Spleen (tissue), 7 donors: ENCODE measurements at regions not wholly inside any gene's neighbourhood (a gene's known extent, or its start where the extent isn't known, plus 50 kb on each side); places are given as distances from the start of the nearest gene placed in this dataset.

Experiments
- POLR2A ChIP-seq, 3 donors: fragments of 450-650 bp; IDR thresholded peaks; one replicate each; pipeline ENCODE4 v1.5.1; 2017; ENCODE audit warnings: antibody characterized with exemption in 3 of 3, mild to moderate bottlenecking in 1 of 3
- TF ChIP-seq, protein P1 (sequence below), 11 experiments: fragments of 200-600 bp in 7 of 11; fragments of 450-650 bp in 4 of 11; sonication (generic) in 4 of 11; IDR thresholded peaks in 8 of 11; conservative IDR thresholded peaks in 3 of 11; 1 replicate in 7 of 11; 2 replicates in 4 of 11; pipeline versions ENCODE4 v1.4.0 to v1.8.0; 2016 to 2021; ENCODE audit warnings: antibody characterized with exemption in 11 of 11, inconsistent platforms in 4 of 11, mild to moderate bottlenecking in 1 of 11
- donor health status: DM: no; HTN: no; CAD: no; lungs with moderate emphysema.
- donor health status: DM: no; HTN: no; CAD: no.
- donor health status: DM: no; HTN: no; CAD: no.

DNA sequence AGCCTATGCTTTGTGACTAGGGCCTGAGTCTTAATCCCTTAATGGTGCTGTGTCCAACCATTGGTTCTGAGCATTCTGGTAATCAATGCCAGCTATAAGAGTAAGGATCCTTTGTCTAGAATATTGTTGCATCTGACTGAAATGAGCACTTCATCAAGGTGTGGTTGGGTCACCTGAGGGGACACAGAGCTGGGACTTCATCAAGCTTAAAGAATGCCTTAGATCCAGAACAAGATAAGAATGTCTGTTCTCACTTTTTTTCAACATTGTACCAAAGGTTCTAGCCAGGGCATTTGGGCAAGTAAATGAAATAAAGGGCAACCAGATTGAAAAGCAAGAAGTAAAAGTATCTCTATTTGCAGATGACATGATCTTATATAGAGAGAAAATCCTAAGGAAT, 280.4 kb downstream of the MTERF1 start:
- TF ChIP-seq, protein P1, sequence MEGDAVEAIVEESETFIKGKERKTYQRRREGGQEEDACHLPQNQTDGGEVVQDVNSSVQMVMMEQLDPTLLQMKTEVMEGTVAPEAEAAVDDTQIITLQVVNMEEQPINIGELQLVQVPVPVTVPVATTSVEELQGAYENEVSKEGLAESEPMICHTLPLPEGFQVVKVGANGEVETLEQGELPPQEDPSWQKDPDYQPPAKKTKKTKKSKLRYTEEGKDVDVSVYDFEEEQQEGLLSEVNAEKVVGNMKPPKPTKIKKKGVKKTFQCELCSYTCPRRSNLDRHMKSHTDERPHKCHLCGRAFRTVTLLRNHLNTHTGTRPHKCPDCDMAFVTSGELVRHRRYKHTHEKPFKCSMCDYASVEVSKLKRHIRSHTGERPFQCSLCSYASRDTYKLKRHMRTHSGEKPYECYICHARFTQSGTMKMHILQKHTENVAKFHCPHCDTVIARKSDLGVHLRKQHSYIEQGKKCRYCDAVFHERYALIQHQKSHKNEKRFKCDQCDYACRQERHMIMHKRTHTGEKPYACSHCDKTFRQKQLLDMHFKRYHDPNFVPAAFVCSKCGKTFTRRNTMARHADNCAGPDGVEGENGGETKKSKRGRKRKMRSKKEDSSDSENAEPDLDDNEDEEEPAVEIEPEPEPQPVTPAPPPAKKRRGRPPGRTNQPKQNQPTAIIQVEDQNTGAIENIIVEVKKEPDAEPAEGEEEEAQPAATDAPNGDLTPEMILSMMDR (IDR thresholded peaks at IDR 0.05 in 8 of 11, conservative IDR thresholded peaks at IDR 0.05 in 3 of 11): no peak
- no peak for TF ChIP-seq POLR2A (IDR thresholded peaks at IDR 0.05)
